ENCODE measurements at regions not wholly inside any gene's neighbourhood (a gene's known extent, or its start where the extent isn't known, plus 50 kb on each side); places are given as distances from the start of the nearest gene placed in this dataset.

DNA sequence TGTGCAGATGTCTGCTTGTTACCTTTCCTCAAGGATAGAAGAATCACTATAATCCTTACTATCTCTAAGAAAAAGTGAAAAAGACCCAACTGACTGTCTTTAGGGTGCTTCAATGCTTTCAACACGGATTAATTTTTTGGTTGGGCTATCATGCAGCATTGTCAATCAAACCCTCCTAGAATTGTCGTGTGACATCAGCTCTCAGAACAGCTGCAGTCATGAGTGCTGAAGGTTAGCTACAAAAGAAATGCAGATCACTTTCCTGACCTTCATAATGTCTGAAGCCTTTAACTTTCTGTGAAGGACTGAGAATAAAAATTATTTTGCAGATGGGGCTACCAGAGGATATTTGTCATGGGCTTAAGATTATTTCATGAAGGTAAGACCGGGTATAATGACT is 107.9 kb upstream of the EFNA5 start:
- H3K36me3 ChIP-seq (ENCODE audit: control insufficient read depth, insufficient read depth, low read length): no peaks in the 10 kb centered on the region
- no peak overlapping the region for H3K4me3 ChIP-seq (ENCODE audit: low read depth, low read length)
- peaks cover 4% of the 10 kb centered on the region for H3K27me3 ChIP-seq (ENCODE audit: control insufficient read depth, insufficient read depth, low read length)
- FAIRE-seq (no peak), DNase-seq (ENCODE audit: low read depth) (no peak)
- TF ChIP-seq, protein P1, sequence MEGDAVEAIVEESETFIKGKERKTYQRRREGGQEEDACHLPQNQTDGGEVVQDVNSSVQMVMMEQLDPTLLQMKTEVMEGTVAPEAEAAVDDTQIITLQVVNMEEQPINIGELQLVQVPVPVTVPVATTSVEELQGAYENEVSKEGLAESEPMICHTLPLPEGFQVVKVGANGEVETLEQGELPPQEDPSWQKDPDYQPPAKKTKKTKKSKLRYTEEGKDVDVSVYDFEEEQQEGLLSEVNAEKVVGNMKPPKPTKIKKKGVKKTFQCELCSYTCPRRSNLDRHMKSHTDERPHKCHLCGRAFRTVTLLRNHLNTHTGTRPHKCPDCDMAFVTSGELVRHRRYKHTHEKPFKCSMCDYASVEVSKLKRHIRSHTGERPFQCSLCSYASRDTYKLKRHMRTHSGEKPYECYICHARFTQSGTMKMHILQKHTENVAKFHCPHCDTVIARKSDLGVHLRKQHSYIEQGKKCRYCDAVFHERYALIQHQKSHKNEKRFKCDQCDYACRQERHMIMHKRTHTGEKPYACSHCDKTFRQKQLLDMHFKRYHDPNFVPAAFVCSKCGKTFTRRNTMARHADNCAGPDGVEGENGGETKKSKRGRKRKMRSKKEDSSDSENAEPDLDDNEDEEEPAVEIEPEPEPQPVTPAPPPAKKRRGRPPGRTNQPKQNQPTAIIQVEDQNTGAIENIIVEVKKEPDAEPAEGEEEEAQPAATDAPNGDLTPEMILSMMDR (IDR thresholded peaks at IDR 0.05; ENCODE audit: insufficient read depth, low read length, severe bottlenecking): no peak

DNA sequence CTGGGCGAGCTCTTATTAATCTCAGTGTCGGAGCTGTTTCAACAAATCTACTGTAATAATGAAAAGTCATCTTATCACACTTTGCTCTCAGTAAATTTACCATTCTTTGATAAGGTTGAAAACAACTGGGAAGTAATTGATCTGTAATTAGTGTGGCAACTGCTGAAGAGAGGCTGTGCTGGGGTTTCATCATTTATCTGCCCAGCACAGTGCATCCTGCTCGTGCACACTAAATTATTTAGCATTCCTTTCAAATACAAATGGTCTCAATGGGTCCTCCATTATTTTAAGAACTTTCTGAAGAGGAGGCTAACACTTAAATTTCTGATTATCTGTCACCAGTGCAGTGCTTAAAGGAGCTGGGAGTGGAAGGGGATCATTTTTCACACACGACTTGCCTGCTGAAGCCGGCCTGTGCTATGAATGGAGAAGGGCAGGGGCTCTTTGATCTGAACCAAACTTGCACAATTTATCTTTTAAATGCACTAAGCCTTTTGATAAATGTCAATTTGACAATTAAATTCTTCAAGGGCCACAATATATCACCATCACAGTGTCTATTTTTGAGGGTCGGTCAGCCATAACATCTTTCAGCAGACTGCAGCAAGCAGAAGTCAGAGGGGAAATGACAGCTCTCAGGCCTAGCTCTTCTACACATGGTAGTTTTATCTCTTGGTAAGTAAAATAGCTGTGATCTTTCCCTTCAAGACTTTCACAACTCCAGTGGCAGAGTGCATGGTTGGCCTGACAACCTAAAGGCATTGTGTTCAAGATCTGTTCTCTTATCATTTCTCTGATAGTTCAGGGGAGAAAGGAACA is 106.4 kb upstream of the EFNA5 start:
- DNase-seq (ENCODE audit: low read depth) (no peak), FAIRE-seq (no peak)
- TF ChIP-seq, protein P1 (IDR thresholded peaks at IDR 0.05; ENCODE audit: insufficient read depth, low read length, severe bottlenecking): no peak
- Histone ChIP-seq H3K4me3 (ENCODE audit: low read depth, low read length) (no peak overlapping the region), H3K36me3 (ENCODE audit: control insufficient read depth, insufficient read depth, low read length) (no peaks in the 10 kb centered on the region), H3K27me3 (ENCODE audit: control insufficient read depth, insufficient read depth, low read length) (peaks cover 7% of the 10 kb centered on the region)

DNA sequence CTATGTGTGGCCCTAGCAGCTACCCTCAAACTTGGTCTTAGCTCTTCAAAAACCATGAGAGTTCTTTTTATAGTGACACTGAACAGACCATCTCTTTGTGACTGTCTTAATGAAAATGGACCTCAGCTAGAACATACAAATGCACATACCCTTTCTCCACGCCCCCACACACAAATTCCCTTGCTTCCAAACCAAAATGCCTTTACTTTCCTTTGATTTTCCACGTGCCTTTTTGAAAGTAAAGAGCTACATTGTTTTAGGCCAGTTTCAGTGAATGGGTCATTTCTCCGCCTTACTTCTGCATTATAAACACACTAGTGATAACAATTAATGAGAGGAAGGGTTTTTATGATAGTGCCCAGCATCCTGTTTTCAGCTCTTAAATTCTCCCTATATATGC is 105.8 kb upstream of the EFNA5 start:
- DNase-seq (ENCODE audit: low read depth): no peak
- TF ChIP-seq, protein P1 (IDR thresholded peaks at IDR 0.05; ENCODE audit: insufficient read depth, low read length, severe bottlenecking): no peak
- Histone ChIP-seq H3K27me3 (ENCODE audit: control insufficient read depth, insufficient read depth, low read length) (peaks cover 9% of the 10 kb centered on the region), H3K36me3 (ENCODE audit: control insufficient read depth, insufficient read depth, low read length) (no peaks in the 10 kb centered on the region), H3K4me3 (ENCODE audit: low read depth, low read length) (no peak overlapping the region)
- no peak for FAIRE-seq

DNA sequence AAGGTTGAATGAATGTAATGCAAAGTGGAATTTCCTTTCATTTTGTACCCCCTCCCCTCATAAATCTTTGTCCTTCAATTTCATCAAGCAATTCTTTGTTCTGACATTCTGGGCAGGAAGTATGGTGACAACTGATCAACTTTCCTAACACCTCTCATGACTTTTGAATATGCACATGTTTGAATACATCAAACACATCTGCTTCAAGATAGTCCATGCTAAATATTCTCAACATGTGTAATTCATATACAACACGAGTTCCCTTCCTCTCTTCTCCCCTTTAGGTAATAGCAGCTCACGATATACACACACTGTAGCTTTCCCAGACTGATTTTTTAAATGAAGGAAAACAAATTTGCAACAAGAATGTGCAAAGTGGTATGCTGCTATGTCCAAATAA is 103.6 kb upstream of the EFNA5 start:
- DNase-seq (ENCODE audit: low read depth) (no peak), FAIRE-seq (no peak)
- Histone ChIP-seq H3K36me3 (ENCODE audit: control insufficient read depth, insufficient read depth, low read length) (no peaks in the 10 kb centered on the region), H3K4me3 (ENCODE audit: low read depth, low read length) (no peak overlapping the region), H3K27me3 (ENCODE audit: control insufficient read depth, insufficient read depth, low read length) (peaks cover 9% of the 10 kb centered on the region)
- TF ChIP-seq, protein P1 (IDR thresholded peaks at IDR 0.05; ENCODE audit: insufficient read depth, low read length, severe bottlenecking): no peak

DNA sequence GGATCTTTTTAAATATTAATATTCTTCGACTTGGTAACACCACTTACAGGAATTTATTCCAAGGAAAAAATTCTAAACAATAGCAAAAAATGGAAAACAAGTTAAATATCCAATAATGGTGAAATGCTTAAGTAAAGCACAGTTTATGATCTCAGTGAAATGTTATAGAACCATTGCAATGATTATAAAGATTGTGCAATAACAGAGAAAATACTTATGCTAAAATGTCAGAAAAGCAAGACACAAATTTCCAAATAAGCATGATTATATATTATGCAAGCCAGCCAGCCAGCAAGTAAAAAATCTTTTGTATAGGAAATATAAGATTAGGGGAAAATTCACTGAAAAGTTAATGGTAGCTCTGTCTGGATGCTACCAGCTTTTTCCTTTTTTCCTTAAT is 102.7 kb upstream of the EFNA5 start:
- FAIRE-seq: no peak
- TF ChIP-seq, protein P1 (IDR thresholded peaks at IDR 0.05; ENCODE audit: insufficient read depth, low read length, severe bottlenecking): no peak
- Histone ChIP-seq H3K36me3 (ENCODE audit: control insufficient read depth, insufficient read depth, low read length) (no peaks in the 10 kb centered on the region), H3K4me3 (ENCODE audit: low read depth, low read length) (no peak overlapping the region), H3K27me3 (ENCODE audit: control insufficient read depth, insufficient read depth, low read length) (peaks cover 9% of the 10 kb centered on the region)
- no peak for DNase-seq (ENCODE audit: low read depth)
